SW 1271 (cell line): ENCODE measurements at regions not wholly inside any gene's neighbourhood (a gene's known extent, or its start where the extent isn't known, plus 50 kb on each side); places are given as distances from the start of the nearest gene placed in this dataset.
"Not testable (repeated sequence)": the region's sequence is repeated elsewhere in the genome, so short reads cannot be mapped to it uniquely, and the experiment has no call there.

ENCODE experiments used
- DNase-seq, 2 experiments: peaks; one replicate each; lab custom pipeline; 2025; lab: John Stamatoyannopoulos, UW

DNA sequence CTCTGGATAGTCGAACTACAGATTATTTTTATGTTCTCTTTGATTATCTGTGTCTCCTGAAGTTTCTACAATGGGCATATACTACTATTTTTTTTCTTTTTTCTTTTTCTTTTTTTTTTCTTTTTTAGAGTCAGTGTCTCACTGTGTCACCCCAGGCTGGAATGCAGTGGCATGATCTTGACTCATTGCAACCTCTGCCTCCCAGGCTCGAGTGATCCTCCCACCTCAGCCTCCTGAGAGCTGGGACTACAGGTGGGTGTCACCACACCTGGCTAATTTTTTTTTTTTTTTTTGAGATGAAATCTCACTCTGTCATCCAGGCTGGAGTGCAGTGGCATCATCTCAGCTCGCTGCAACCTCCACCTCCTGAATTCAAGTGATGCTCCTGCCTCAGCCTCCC, 250.7 kb upstream of the KAZN start:
- DNase-seq: no peak

DNA sequence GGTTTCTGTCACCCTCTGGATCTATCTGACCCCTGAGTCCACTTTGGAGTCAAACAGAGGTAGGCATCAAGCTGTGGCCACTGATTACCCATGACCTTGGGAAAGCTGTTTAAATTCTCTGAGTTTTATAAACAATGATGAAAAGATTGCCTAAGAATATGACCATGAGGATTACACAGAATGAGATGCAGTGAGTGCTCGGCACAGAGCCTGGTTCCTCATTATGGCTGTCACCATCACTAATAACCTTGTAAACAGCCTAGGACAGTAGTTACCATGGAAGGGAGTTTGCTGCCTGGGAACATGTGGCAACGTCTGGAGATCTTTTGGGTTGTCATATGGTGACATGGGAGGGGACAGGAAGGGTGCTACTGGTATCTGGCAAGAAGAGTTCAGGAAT, 248.3 kb upstream of the KAZN start:
- DNase-seq: no peak

DNA sequence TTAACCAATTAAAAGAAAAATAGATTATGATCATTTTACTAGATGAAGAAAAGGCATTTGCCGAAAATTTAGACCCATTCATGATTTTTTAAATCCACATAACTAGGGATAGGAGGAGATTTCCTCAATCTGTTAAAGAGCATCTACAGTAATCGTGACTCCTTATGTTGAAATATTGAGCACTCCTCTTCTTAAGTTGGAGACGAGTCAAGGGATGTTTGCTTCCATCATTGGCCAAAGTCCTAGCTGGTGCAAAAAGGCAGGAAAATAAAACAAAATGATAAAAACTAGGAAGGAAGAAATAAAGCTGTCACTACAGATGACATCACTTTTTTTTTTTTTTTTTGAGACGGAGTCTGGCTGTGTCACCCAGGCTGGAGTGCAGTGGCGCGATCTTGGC, 245.6 kb upstream of the KAZN start:
- no peak for DNase-seq

DNA sequence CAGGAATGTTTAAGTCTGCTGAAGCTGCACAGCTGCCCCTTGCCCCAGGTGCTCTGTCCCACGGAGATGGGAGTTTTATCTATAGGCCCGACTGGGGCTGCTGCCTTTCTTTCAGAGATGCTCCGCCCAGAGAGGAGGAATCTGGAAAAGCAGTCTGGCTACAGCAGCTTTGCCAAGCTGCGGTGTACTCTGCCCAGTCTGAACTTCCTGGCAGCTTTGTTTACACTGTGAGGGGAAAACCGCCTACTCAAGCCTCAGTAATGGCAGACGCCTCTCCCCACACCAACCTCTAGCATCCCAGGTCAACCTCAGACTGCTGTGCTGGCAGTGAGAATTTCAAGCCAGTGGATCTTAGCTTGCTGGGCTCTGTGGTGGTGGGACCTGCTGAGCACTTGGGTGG, 237.5 kb upstream of the KAZN start:
- DNase-seq: not testable (repeated sequence)

DNA sequence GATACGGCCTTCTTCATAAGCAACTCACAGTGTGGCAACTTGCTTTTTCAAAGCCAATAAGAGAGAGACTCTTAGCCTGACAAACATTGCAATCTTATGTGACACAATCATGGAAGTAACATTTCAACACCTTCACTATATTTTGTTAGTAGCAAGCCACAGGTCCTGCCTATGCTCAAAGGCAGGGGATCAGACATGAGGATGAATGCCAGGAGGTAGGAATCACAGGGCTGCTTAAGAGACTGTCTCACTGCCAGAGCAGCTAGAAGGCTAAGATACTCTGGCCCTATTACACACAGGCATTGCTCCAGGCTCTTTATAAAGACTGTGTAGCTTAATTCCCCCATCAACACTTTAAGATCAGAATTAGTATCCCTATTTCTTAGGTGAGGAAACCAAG, 236.2 kb upstream of the KAZN start:
- no peak for DNase-seq

DNA sequence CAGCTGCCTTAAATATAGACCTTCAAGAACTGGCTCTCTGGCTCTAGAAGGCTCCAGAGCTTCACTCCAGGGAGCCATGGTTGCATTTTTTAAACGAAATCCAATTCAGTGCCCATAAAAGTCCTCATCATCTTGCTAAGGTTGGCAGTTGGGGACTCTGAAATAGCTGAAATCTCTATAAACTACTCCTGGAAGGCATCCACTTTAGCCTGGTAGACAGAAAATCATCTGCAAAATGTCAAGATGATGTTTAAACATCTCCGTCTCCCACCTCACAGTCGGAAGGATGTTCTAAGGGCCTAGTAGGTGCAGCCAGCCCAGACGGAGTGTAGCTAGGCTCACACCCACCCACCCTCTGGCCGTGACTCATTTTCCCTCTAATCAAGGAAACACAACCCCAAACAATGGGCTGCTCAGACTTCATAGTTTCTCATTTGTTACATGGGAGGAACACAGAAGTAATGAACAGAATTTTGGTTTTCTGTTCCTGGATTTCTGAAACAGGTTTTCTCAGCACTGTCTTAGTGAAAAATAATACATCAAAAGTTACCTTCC, 235.4 kb upstream of the KAZN start:
- DNase-seq: no peak

DNA sequence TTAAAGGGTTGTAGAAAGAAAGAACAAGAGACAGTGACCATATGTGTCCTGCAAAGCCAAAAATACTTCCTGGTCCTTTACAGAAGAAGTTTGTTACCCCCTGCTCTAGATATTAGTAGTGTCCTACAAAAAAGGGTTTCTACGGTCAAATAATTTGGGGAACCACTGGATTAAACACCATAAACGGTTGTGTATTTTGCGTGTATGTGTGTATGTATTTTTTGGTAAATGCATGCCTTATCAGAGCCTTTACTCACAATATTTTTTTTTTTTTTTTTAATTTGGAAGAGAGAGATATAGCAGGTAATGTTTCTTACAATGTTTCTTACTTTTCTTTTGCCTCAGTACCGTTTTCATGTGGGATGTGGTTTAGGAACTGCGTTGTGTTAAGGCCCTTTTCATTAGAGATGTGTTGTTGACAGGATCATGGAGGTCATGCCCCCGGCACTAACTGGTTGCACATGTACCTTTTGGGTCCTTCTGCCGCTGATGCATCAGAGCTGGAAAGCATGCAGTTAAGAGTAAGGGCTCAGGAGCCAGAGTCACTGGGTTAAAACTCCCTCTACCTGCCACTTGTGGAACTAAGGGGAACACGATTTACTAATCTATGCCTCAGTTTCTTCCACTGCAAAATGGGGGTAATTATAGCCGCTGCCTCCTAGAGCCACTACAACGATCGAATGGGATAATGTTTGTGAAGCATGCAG, 234.6 kb upstream of the KAZN start:
- no peak for DNase-seq

DNA sequence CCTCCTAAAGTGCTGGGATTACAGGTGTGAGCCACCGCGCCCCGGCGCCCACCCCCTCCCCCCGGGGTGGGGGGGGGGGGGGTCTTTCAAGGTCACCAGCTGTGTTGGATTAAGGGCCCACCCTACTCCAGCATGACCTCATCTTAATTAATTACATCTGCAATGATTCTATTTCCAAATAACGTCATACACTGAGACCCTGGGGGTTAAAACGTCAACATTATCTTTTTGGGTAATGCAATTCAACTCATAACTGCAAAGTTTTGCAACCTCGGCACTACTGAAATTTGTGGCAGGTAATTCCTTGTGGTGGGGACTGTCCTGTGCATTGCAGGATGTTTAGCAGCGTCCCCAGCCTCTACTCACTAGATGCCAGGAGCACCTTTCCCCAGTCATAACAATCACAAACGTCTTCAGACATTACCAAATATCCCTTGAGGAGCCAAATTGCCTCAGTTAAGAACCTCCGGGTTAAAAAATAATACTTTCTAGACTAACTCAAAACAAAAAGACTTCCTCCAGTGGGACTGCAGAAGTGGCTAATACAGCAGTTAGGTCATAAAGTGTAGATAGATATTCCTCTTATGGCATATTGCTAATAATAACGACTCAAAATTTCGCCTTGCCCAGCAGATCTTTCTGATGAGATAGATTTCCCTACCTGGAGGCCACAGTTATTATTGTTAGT, 233.0 kb upstream of the KAZN start:
- no peak for DNase-seq

DNA sequence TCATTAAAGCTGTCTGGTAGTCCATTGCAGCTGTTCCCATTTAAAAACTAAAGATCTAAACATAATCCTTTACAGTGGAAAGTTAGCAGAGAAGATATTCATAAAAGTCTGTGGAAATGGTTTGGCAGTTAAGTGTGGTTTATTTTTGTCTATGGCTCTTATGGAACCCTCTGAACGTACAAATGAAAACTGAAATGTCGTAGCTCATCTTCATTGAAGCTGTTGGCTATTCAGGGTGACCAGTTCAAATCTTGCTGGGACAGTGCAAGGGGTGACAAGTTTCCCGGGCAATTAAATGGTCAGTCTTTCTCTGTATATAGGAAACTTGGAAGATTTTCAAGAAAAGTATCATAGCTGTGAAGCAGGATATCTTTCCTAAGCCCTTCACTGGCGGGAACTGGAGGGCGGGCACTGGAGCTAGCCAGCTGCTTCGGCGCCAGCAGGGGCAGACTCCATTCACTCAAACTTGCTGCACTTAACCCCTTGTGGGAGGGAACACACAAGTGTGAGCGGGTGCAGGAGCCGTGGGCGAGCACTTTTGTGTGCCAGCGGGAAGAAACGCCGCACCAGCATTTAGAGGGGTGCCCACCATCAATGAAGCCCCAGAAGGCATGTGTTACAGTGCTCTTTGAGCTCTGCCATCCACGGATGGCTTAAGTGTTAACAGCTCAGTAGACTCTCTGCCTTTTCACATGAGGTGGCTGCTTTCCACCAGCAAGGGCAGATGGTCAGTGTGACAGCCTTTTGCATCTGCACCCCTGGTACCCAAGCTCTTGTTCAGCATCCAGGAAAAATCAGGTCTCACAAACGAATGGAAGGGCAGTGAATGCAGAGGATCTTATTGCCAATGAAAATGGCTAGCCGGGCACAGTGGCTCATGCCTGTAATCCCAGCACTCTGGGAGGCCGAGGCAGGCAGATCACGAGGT, 232.1 kb upstream of the KAZN start:
- no peak for DNase-seq

DNA sequence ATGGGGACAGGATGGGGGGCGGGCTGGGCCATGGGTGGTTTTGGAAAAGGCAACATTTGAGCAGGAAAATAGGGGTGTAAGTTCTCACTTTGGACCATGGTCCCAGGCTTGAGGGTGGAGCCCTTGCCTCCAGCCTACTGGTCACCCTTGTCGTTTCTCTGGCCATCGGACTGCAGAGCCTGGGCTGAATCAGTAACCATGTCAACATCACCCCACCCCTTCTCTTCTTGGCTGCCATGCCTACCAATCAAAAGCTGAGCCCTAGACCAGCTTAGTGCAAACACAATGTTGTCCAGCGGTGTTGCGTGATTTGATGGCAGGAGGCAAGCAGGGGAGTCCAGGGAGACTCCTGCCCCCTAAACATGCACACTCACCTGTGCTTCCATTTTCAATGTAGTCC, 231.0 kb upstream of the KAZN start:
- DNase-seq: no peak

DNA sequence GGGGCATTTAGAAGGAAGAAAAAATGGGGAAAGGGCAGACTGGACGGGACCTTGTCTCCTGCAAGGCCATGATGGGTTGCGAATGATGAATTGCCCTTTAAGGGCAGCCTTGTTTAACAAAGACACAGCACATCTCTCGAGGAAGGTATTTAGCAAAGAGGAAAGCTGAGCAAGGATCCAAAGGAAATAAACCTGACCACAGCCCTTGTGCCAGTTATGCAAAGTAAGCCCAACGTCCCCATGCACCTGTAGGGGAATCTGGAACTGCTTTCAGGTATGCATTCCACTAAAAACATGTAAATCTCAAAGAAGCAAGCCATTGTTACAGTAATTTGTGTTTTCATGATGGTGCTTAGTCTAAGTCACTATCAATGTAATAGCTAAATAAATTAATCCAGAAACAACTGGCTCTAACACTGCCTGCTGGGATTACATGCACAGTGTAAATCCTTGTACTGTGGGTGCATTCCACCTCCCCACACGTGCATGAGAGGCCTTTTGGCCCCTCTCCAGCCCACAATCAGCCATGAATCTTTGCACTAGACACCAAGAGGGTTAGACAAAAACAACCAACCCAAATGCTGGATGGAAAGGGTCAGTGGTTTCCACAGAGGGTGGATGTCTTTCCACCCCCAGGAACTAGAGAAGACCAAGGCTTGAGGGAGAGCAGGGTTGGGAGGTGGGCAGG, 228.8 kb upstream of the KAZN start:
- DNase-seq: no peak

DNA sequence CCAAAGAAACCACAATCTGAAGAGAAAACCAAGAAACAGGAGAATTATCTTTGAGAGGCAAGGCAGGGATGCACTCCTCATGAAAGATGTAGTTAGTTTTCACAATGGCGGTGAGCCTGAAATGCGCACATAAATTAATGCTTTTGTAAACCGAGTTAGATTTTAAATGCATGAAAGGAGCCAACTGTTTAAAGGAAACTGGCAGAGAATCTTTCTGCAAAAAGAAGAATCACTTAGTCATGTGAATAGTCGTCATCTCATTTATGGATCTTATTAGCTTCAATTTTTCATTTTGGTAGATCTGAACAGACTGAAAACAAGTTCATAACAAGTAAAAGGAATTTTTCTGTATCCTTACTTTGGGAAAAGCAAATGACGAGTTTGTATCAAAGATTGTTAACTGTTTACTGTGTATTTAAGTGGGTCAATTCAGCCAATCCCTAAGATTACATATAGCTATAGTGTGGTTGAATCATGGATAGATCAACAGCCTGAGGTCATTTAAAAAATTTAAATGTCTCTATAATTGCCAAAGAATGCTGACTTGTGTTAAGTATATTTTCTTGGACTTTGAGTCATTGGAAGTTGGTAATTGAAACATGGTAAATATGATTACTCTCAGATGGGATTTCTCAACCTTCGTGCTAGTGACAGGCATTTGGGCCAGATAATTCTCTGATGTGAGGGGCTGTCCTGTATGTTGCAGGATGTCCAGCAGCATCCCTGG, 226.6 kb upstream of the KAZN start:
- DNase-seq: no peak

DNA sequence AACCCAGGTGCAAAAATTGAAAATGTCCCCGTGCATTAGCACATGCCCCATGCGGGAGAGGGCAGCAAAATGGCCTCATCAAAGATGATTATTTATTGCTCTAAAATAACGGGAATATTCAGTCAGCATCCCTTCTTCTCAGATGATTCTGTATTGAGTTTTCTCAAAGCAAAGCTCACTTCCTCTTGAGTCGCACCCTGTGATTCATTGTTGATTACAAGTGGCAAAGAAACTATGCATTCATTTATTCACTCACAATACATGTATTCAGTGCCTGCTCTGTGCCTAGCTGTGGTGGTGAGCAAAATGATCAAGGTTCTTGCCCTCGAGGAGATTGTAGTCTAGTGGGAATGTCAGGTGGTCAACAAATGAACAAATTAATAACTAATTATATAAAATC, 226.0 kb upstream of the KAZN start:
- DNase-seq: no peak

DNA sequence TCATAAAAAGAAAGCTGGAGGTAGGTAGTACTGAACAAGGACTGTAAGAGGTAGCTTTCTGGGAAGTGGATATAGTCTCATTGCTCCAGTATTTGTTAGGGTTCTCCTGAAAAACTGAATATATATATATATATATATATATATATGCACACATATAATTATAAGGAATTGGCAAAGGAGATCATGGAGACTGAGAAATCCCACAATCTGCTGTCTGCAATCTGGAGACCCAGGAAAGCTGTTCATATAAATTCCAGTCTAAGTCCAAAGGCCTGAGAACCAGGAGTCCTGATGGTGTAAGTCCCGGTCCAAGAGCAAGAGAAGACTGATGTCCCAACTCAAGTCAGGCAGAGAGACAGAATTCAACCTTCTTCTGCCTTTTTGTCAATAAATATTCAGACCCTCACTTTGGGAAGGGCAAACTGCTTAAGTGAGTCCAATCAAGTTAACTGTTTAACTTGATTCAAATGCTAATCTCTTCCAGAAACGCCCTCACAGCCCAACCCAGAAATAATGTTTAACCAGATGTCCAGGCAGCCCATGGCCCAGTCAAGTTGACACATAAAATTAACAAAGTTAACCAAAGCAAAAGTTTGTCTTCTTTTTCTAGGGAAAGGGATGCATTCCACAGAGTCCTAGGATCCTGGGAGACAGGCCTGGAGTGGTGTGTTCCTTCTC, 225.3 kb upstream of the KAZN start:
- DNase-seq: no peak

DNA sequence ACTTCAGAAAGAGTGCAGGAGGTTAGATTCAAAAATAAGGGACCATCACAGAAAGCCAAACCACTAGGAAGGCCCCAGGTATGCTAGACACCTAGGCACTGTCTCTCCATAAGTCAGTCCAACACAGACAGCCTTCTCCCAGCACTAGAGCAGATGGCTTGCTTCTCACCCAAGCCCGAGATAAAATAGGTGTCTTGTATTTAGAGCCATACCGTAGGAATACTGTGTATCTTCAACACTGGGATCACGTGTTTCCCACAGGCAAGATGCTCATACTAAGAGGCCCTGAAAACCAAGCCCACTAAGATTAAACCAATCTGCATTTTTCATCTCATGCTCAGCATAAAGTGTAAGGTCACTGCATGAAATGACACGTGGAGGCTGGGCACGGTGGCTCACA, 223.3 kb upstream of the KAZN start:
- no peak for DNase-seq

DNA sequence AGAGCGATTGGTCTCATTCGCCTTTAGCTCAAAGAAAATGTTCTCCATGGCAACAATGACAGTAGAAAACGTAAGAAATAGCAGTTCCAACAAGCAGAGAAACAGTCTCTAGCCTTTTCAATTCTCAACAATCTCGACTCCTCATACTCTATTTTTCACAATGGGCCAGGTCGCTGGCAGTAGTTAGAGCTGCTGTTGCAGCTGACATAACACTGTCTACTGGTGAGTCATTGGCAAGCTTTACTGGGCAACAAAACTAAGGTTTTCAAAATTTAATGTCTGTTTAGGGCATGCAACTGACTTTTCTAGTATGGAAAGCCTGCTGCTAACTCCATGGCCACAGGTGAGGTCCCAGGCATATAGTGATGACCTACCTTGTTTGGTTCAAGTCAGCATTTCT, 221.1 kb upstream of the KAZN start:
- DNase-seq: no peak

DNA sequence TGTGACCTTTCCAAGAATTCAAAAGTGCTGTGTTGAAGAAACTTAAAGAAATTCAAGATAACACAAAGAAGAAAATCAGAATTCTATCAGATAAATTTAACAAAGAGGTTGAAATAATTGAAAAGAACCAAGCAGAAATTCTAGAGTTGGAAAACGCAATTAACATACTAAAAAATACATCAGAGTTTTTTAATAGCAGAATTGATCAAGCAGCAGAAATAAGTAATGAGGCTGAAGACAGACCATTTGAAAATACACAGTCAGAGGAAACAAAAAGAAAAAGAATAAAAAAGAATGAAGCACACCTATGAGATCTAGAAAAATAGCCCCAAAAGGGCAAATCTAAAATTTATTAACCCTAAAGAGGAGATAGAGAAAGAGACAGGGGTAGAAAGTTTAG, 218.1 kb upstream of the KAZN start:
- DNase-seq: no peak

DNA sequence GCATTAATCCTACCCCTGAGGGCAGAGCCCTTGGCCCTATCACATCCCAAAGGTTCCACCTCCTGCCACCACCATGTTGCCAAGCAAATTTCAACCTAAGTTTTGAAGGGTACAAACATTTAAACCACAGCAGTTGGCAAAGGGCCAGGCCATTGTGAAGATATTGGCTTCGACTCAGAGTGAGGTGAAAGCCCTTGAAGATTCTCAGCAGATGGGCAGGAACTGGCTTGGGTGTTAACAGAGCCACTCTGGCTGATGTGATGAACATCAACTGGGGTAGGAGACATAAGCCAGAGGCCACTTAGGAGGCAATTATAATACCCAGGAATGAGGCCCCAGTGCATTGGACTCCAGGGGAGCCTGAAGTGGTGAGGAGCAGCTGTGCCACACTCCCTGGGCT, 207.7 kb upstream of the KAZN start:
- DNase-seq: no peak

DNA sequence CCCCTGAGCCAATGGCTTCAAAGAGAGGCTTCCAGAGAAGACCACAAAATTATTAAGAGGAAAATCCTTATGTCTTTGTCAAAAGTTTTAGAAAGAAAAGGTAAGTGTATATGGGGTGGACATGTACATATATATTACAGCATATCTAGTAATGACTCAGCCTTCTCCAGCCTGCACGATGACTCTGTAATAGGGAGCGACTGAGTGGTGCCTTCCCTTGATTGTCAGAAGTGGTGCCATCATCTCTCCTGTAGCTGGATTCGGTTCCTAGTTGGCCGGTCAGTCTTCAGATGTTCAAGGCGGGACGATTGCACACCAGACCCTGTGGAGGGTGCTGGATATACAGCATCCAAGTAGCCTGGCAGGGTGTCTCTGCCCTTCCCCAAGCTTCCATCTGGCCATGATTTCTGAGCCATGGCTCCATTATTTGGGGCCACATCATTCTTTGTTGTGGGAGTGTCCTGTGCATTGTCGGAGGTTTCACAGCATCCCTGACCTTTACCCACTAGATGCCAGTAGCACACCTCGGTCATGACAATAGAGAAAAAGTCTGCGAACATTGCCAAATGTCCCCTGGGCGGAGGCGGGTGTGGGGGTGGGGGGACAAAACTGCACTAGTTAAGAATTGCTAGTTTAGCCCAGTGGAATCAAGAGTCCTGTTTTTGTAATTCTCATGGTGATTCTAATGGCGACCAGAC, 206.2 kb upstream of the KAZN start:
- no peak for DNase-seq

DNA sequence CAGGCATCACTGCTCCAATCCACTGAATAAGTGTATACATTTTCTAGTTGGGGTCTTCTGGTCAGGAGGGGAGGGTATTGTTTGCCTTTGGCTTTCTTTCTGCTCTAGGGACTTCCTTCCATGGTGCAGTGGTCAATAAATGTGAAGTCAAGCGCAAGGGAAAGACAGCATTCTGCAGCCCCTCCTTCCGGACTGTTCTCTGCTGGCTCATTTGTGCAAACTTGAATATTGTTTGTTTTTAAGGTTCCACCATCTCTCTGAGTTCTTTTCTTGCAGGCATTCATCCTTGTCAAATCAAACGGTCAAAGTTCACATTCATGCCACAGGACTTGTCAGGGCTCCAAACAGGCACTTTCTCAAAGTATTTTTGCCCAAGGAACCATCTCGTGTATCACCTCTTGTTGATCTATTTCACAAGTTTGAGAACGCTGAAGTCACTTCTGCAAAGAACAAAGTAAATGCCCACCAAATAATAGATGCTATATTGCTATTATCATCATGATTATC, 205.6 kb upstream of the KAZN start:
- DNase-seq: no peak
